ENCODE measurements at regions not wholly inside any gene's neighbourhood (a gene's known extent, or its start where the extent isn't known, plus 50 kb on each side); places are given as distances from the start of the nearest gene placed in this dataset.
"Not testable (repeated sequence)": the region's sequence is repeated elsewhere in the genome, so short reads cannot be mapped to it uniquely, and the experiment has no call there.

DNA sequence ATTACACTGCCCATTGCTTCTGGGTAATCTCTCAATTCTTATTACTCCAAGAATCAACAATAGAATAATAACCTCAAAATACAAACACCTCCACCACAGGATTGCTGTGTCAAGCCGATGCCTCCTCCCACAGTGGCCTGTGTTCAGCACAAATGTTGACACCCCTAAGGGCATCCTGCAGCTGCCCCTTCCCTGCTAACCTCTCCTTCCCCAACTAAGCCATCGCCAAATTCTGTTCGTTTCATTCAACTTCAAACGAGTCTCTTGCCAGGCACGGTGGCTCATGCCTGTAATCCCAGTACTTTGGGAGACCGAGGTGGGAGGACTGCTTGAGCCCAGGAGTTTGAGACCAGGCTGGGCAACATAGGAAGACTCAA, 155.2 kb downstream of the ATP6V0E2 start:
- H3K36me3 Mint-ChIP-seq (ENCODE audit: low read depth); H3K4me1 ChIP-seq (ENCODE audit: insufficient read depth, low read length); H3K4me3 ChIP-seq (ENCODE audit: low read length); ATAC-seq (ENCODE audit: poor library complexity); DNase-seq; H3K4me3 Mint-ChIP-seq; H3K27me3 ChIP-seq (ENCODE audit: control insufficient read depth in 1 of 2, insufficient read depth in 2 of 2, low read length in 2 of 2); H3K27ac ChIP-seq (ENCODE audit: low read depth in 1 of 2, low read length in 2 of 2); H3K9me3 Mint-ChIP-seq; H3K27ac Mint-ChIP-seq; intact Hi-C loops (cut with DNase I, micrococcal nuclease); H3K9me3 ChIP-seq (ENCODE audit: control insufficient read depth in 1 of 2, insufficient read depth in 1 of 2, low read length in 2 of 2); H3K27me3 Mint-ChIP-seq; H3K36me3 ChIP-seq (ENCODE audit: insufficient read depth, low read length); H3K4me1 Mint-ChIP-seq (ENCODE audit: low read depth); CTCF ChIA-PET: not testable (repeated sequence)
- POLR2A ChIA-PET: interaction anchor here (0.7 kb wide), 1 partner anchor 893 kb away, joined by 3 read pairs; no protein-coding TSS in a partner anchor

DNA sequence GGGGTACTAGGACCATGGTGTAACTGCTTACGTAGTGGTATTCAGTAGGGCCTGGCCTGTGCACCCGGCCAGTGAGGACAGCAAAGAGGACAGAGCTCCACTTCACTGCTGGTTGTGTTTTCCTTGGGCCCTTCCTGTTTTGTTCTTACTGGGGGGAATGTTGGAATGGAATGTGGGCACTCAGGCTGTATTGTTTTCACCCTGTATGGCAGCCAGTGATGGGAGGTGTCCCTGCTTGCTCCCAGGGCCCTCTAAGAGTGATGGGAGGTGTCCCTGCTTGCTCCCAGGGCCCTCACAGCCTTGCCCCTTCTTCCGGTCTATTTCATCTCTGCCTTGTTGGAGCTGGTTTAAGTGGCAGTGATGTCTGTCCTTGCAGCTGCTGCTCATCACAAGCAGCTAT, 158.0 kb downstream of the ATP6V0E2 start:
- H3K36me3 Mint-ChIP-seq (ENCODE audit: low read depth); H3K27ac ChIP-seq (ENCODE audit: low read depth in 1 of 2, low read length in 2 of 2); CTCF ChIA-PET; ATAC-seq (ENCODE audit: poor library complexity); H3K27ac Mint-ChIP-seq; H3K27me3 ChIP-seq (ENCODE audit: control insufficient read depth in 1 of 2, insufficient read depth in 2 of 2, low read length in 2 of 2); H3K4me1 Mint-ChIP-seq (ENCODE audit: low read depth); H3K36me3 ChIP-seq (ENCODE audit: insufficient read depth, low read length); H3K9me3 Mint-ChIP-seq; DNase-seq; H3K4me3 Mint-ChIP-seq; H3K9me3 ChIP-seq (ENCODE audit: control insufficient read depth in 1 of 2, insufficient read depth in 1 of 2, low read length in 2 of 2); POLR2A ChIA-PET; H3K4me3 ChIP-seq (ENCODE audit: low read length); H3K27me3 Mint-ChIP-seq; H3K4me1 ChIP-seq (ENCODE audit: insufficient read depth, low read length); intact Hi-C loops (cut with DNase I, micrococcal nuclease): not testable (repeated sequence)

DNA sequence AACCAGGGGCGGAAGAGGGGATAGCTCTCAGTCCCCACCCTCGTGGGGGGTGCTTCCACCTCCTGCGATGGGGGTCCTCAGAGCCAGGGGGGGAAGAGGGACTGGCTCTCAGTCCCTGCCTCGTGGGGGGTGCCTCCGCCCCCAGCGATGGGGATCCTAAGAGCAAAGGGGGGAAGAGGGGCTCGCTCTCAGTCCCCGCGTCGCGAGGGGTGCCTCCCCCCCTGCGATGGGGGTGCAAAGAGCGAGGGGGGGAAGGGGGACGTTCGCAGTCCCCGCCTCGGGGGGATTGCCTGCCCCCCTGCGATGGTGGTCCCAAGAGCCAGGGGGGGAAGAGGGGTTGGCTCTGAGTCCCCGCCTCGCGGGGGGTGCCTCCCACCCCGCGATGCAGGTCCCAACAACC, 159.9 kb downstream of the ATP6V0E2 start:
- H3K27ac Mint-ChIP-seq; H3K4me1 Mint-ChIP-seq (ENCODE audit: low read depth); H3K27me3 Mint-ChIP-seq; intact Hi-C loops (cut with DNase I, micrococcal nuclease); H3K36me3 Mint-ChIP-seq (ENCODE audit: low read depth); H3K4me3 ChIP-seq (ENCODE audit: low read length); ATAC-seq (ENCODE audit: poor library complexity); H3K4me3 Mint-ChIP-seq; H3K27ac ChIP-seq (ENCODE audit: low read depth in 1 of 2, low read length in 2 of 2); POLR2A ChIA-PET; H3K9me3 ChIP-seq (ENCODE audit: control insufficient read depth in 1 of 2, insufficient read depth in 1 of 2, low read length in 2 of 2); DNase-seq; H3K36me3 ChIP-seq (ENCODE audit: insufficient read depth, low read length); H3K4me1 ChIP-seq (ENCODE audit: insufficient read depth, low read length); CTCF ChIA-PET; H3K9me3 Mint-ChIP-seq; H3K27me3 ChIP-seq (ENCODE audit: control insufficient read depth in 1 of 2, insufficient read depth in 2 of 2, low read length in 2 of 2): not testable (repeated sequence)

DNA sequence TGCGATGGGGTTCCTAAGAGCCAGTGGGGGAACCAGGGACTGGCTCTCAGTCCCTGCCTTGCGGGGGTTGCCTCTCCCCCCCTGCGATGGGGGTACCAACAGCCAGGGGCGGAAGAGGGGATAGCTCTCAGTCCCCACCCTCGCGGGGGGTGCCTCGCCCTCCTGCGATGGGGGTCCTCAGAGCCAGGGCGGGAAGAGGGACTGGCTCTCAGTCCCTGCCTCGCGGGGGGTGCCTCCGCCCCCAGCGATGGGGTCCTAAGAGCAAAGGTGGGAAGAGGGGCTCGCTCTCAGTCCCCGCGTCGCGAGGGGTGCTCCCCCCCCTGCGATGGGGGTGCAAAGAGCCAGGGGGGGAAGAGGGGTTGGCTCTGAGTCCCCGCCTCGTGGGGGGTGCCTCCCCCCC, 162.0 kb downstream of the ATP6V0E2 start:
- H3K9me3 ChIP-seq (ENCODE audit: control insufficient read depth in 1 of 2, insufficient read depth in 1 of 2, low read length in 2 of 2); H3K36me3 Mint-ChIP-seq (ENCODE audit: low read depth); ATAC-seq (ENCODE audit: poor library complexity); H3K27me3 ChIP-seq (ENCODE audit: control insufficient read depth in 1 of 2, insufficient read depth in 2 of 2, low read length in 2 of 2); H3K4me1 Mint-ChIP-seq (ENCODE audit: low read depth); intact Hi-C loops (cut with DNase I, micrococcal nuclease); H3K36me3 ChIP-seq (ENCODE audit: insufficient read depth, low read length); H3K4me3 Mint-ChIP-seq; H3K27me3 Mint-ChIP-seq; H3K4me3 ChIP-seq (ENCODE audit: low read length); H3K27ac ChIP-seq (ENCODE audit: low read depth in 1 of 2, low read length in 2 of 2); H3K27ac Mint-ChIP-seq; POLR2A ChIA-PET; CTCF ChIA-PET; H3K4me1 ChIP-seq (ENCODE audit: insufficient read depth, low read length); H3K9me3 Mint-ChIP-seq; DNase-seq: not testable (repeated sequence)

DNA sequence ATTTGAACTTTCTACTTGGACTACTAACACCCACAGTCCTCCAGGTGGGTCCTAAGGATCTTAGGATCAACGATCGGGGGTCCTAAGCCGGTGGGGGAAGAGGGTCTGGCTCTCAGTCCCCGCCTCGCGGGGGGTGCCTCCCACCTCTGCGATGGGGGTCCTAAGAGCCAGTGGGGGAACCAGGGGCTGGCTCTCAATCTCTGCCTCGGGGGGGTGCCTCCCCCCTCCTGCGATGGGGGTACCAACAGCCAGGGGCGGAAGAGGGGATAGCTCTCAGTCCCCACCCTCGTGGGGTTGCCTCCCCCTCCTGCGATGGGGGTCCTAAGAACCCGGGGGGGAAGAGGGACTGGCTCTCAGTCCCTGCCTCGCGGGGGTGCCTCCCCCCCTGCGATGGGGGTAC, 165.3 kb downstream of the ATP6V0E2 start:
- H3K9me3 Mint-ChIP-seq; H3K36me3 ChIP-seq (ENCODE audit: insufficient read depth, low read length); H3K27me3 Mint-ChIP-seq; H3K4me3 ChIP-seq (ENCODE audit: low read length); H3K4me1 Mint-ChIP-seq (ENCODE audit: low read depth); ATAC-seq (ENCODE audit: poor library complexity); H3K4me3 Mint-ChIP-seq; DNase-seq; intact Hi-C loops (cut with DNase I, micrococcal nuclease); CTCF ChIA-PET; POLR2A ChIA-PET; H3K36me3 Mint-ChIP-seq (ENCODE audit: low read depth); H3K9me3 ChIP-seq (ENCODE audit: control insufficient read depth in 1 of 2, insufficient read depth in 1 of 2, low read length in 2 of 2); H3K4me1 ChIP-seq (ENCODE audit: insufficient read depth, low read length); H3K27me3 ChIP-seq (ENCODE audit: control insufficient read depth in 1 of 2, insufficient read depth in 2 of 2, low read length in 2 of 2); H3K27ac ChIP-seq (ENCODE audit: low read depth in 1 of 2, low read length in 2 of 2); H3K27ac Mint-ChIP-seq: not testable (repeated sequence)

DNA sequence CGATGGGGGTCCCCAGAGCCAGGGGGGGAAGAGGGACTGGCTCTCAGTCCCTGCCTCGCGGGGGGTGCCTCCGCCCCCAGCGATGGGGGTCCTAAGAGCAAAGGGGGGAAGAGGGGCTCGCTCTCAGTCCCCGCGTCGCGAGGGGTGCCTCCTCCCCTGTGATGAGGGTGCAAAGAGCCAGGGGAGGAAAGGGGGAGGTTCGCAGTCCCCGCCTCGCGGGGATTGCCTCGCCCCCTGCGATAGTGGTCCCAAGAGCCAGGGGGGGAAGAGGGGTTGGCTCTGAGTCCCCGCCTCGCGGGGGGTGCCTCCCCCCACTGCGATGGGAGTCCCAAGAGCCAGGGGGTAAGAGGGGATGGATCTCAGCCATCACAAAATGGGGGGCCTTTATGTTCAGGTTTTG, 168.5 kb downstream of the ATP6V0E2 start:
- H3K36me3 ChIP-seq (ENCODE audit: insufficient read depth, low read length); H3K4me1 Mint-ChIP-seq (ENCODE audit: low read depth); H3K4me3 Mint-ChIP-seq; H3K36me3 Mint-ChIP-seq (ENCODE audit: low read depth); H3K4me3 ChIP-seq (ENCODE audit: low read length); ATAC-seq (ENCODE audit: poor library complexity); CTCF ChIA-PET; POLR2A ChIA-PET; H3K9me3 Mint-ChIP-seq; H3K27ac ChIP-seq (ENCODE audit: low read depth in 1 of 2, low read length in 2 of 2); H3K9me3 ChIP-seq (ENCODE audit: control insufficient read depth in 1 of 2, insufficient read depth in 1 of 2, low read length in 2 of 2); DNase-seq; H3K4me1 ChIP-seq (ENCODE audit: insufficient read depth, low read length); H3K27ac Mint-ChIP-seq; H3K27me3 ChIP-seq (ENCODE audit: control insufficient read depth in 1 of 2, insufficient read depth in 2 of 2, low read length in 2 of 2): not testable (repeated sequence)
- peaks cover 30% of the 10 kb centered on the region for H3K27me3 Mint-ChIP-seq
- intact Hi-C loops (cut with DNase I, micrococcal nuclease): loop anchor here (10.0 kb wide), 2 partner anchors 157 to 237 kb away; no protein-coding TSS in a partner anchor

DNA sequence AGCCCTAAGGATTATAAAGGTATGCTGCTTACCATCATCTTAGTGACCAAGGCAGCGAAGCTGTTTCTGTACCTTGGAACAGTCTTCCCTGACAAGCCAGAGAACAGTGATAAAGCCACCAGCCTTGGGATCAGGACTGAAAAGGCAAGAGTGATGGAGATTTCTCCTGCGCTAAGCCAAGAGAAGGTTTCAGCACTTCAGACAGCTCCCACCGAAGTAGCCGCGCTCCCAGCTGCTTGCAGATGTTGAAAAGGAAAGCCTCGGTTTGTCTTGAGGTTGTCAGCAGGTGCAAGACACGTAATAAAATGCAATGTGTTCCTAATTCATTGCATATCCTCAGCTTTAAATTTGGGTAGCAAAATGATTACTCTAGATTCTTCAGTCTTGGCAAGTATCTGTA, 171.0 kb downstream of the ATP6V0E2 start:
- H3K4me3 ChIP-seq (ENCODE audit: low read length); H3K27me3 ChIP-seq (ENCODE audit: control insufficient read depth in 1 of 2, insufficient read depth in 2 of 2, low read length in 2 of 2); H3K4me3 Mint-ChIP-seq; ATAC-seq (ENCODE audit: poor library complexity); POLR2A ChIA-PET; H3K27ac Mint-ChIP-seq; H3K36me3 ChIP-seq (ENCODE audit: insufficient read depth, low read length); H3K9me3 ChIP-seq (ENCODE audit: control insufficient read depth in 1 of 2, insufficient read depth in 1 of 2, low read length in 2 of 2); H3K9me3 Mint-ChIP-seq; CTCF ChIA-PET; H3K36me3 Mint-ChIP-seq (ENCODE audit: low read depth); H3K27ac ChIP-seq (ENCODE audit: low read depth in 1 of 2, low read length in 2 of 2): not testable (repeated sequence)
- Mint-ChIP-seq H3K4me1 (ENCODE audit: low read depth) (peaks cover 13% of the 10 kb centered on the region), H3K27me3 (peaks cover 37% of the 10 kb centered on the region)
- intact Hi-C loops (cut with DNase I, micrococcal nuclease): loop anchor here (5.0 to 10.0 kb wide), 3 partner anchors 160 to 240 kb away; no protein-coding TSS in a partner anchor
- DNase-seq: peak in 8 of 14 experiments; percentile 10 to 61 (median 20)
- peaks cover 15% of the 10 kb centered on the region for H3K4me1 ChIP-seq (ENCODE audit: insufficient read depth, low read length)

All from CD4-positive, alpha-beta T cell (primary cell).